NT2/D1 (cell line): ENCODE measurements at regions not wholly inside any gene's neighbourhood (a gene's known extent, or its start where the extent isn't known, plus 50 kb on each side); places are given as distances from the start of the nearest gene placed in this dataset.
A peak's percentile ranks its signal among the peaks of the same experiment; 100 is the strongest.

Experiments used
- DNase-seq: peaks from one replicate; pipeline ENCODE4 v3.0.0-alpha.2; 2011; ENCODE audit warnings: low read depth, low spot score
- H3K27me3 ChIP-seq: 2 replicates; pipeline ENCODE4 v1.6.0; 2011; ENCODE audit warnings: mild to moderate bottlenecking; ENCODE audit not compliant: insufficient read length, insufficient read depth
- H3K36me3 ChIP-seq: 2 replicates; pipeline ENCODE4 v1.6.1; 2011; ENCODE audit warnings: mild to moderate bottlenecking, low read length, mixed read lengths; ENCODE audit not compliant: insufficient read depth, insufficient read length
- H3K4me1 ChIP-seq: 2 replicates; pipeline ENCODE4 v1.5.1; 2011; ENCODE audit not compliant: insufficient read depth, insufficient read length
- H3K4me3 ChIP-seq: 2 replicates; pipeline ENCODE4 v1.5.1; 2011; ENCODE audit warnings: low read depth; ENCODE audit not compliant: insufficient read length
- H3K9ac ChIP-seq: 2 replicates; pipeline ENCODE4 v1.6.0; 2011; ENCODE audit warnings: low read depth; ENCODE audit not compliant: insufficient read length
- H3K9me3 ChIP-seq: 2 replicates; pipeline ENCODE4 v1.5.1; 2011; ENCODE audit warnings: mild to moderate bottlenecking, low read length; ENCODE audit not compliant: insufficient read depth
- SUZ12 ChIP-seq: IDR thresholded peaks from 2 replicates; pipeline ENCODE4 v1.6.1; 2011; ENCODE audit not compliant: insufficient read length, insufficient read depth; ENCODE audit errors: extremely low read depth
- YY1 ChIP-seq: IDR thresholded peaks from 2 replicates; pipeline ENCODE4 v1.6.1; 2011; ENCODE audit not compliant: insufficient read length, insufficient read depth
- ZNF274 ChIP-seq: IDR thresholded peaks from 2 replicates; pipeline ENCODE4 v1.6.1; 2011; ENCODE audit warnings: mild to moderate bottlenecking, low read depth, low read length

DNA sequence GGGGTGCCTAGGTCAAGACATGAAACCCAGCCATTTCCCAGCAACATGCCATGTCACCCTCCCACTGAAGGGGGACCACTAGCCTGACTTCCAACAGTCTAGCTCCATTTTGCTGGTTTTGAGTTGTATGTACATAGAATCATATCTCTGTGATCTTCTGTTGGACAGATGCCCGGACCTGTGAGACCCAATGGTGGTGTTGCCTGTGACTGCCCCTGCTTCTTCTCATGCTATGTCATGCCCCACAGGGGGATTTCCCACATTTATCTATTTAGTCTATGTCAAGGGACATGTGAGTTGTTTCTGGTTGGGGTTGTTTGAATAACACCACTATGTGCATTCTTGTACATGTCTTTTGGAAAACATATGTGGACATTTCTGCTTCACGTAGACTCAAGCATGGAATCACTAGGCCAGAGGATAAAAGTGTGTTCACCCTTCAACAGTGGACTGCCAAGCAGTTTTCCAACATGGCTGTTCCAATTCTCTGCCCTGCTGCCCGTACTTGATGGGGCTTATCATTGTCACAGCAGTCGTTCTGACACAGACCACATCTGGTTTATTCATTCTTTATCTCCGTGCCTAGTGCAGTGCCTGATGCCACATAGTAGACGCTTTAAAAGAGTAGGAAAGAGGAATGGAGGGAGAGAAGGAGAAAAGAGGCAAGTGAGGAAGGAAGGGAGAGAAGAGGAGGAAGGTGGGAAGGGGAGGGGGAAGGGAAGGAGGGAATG lies 114.4 kb downstream of the TPRA1 start:
- no peak for DNase-seq
- Histone ChIP-seq H3K4me3 (no peak overlapping the region), H3K36me3 (no peaks in the 10 kb centered on the region), H3K9ac (no peak overlapping the region), H3K4me1 (peaks cover 7% of the 10 kb centered on the region), H3K9me3 (no peaks in the 10 kb centered on the region), H3K27me3 (no peaks in the 10 kb centered on the region)
- TF ChIP-seq SUZ12 (no peak), ZNF274 (no peak), YY1 (no peak)

DNA sequence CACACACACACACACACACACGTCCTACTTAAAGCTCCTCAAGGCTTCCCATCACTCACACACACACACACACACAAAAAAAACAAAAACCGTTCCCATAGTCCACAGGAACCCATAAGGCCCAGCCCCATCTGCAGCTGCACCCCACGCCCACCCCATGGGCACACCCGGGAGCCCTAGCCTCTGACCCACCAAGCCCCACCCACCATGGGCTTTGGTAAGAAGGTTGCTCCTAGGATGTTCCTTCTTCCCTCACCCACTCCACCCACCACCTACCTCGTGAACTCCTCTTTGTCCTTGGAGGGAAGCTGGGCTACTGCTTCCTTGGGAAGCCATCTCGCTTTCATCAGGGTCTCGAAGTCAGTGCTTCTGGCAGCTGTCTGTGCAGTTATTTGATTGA lies 115.1 kb downstream of the TPRA1 start:
- Histone ChIP-seq H3K27me3 (no peaks in the 10 kb centered on the region), H3K9me3 (no peaks in the 10 kb centered on the region), H3K4me3 (no peak overlapping the region), H3K36me3 (no peaks in the 10 kb centered on the region), H3K4me1 (peaks cover 7% of the 10 kb centered on the region), H3K9ac (no peak overlapping the region)
- no peak for DNase-seq
- no peak for TF ChIP-seq YY1
- TF ChIP-seq ZNF274 = no peak
- TF ChIP-seq SUZ12 = no peak

DNA sequence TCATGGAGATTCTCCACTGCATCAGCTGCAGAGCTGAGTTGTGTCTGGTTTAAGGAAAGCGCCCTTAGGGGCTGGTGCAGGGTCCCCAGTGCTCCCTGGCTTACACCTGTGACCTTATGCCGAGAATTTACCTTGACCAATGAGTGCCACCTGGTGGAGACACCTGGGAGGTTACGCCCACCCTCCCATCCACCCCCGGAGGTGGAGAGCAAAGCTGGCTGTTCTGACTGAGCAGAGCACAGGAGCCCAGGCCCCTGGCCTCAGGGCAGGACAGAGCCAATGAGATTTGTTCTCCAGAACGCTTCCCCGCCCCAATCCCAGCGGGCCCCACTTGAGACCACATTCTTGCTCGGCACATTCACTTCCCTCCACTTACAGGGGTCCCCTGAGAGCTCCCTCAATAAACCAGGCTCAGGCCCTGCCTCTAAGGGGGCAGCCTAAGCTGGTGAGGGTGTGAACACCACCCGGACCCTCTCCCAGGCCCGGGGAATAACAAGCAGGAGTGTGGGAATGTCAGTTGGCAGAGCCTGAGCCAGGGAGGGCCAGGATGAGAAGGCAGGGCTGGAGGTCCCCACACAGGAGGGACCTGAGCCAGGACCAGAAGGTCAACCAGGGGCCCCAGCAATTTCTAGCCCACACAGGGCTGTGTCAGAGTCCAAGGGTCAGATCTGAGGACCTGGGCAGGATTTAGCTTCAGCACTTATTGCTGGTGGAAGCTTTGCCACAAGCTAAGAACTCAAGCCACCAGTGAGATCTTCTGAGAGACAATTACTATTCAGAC lies 117.1 kb downstream of the TPRA1 start:
- no peaks in the 10 kb centered on the region for H3K27me3 ChIP-seq
- no peaks in the 10 kb centered on the region for H3K36me3 ChIP-seq
- peak; percentile 80 for DNase-seq
- H3K4me1 ChIP-seq = peaks cover 5% of the 10 kb centered on the region
- H3K9ac ChIP-seq = peak overlapping the region; percentile 65
- H3K9me3 ChIP-seq = no peaks in the 10 kb centered on the region
- no peak overlapping the region for H3K4me3 ChIP-seq
- TF ChIP-seq ZNF274 (no peak), YY1 (no peak), SUZ12 (no peak)

DNA sequence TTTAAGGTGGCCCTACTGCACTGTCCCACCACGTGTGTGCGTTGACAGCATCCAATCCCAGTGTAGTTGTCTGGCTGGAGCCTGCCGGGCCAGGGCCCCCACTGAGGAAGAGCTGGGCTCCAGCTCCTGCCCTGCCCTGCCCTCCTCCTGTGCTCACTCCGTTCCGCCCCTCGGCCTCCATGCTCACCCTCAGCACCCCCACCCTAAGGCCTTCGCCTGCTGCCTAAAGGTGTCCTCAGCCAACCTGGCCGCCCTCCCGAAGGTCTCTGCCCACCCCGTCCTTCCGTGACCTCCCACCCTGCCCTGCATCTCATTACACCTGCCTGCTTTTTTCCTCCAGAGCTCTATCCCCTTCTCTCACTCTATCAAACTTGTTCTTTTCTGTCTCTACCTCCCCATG lies 118.0 kb downstream of the TPRA1 start:
- no peak for DNase-seq
- no peaks in the 10 kb centered on the region for H3K9me3 ChIP-seq
- H3K36me3 ChIP-seq = no peaks in the 10 kb centered on the region
- H3K27me3 ChIP-seq = no peaks in the 10 kb centered on the region
- H3K4me3 ChIP-seq = no peak overlapping the region
- no peak overlapping the region for H3K9ac ChIP-seq
- peaks cover 5% of the 10 kb centered on the region for H3K4me1 ChIP-seq
- no peak for TF ChIP-seq YY1

DNA sequence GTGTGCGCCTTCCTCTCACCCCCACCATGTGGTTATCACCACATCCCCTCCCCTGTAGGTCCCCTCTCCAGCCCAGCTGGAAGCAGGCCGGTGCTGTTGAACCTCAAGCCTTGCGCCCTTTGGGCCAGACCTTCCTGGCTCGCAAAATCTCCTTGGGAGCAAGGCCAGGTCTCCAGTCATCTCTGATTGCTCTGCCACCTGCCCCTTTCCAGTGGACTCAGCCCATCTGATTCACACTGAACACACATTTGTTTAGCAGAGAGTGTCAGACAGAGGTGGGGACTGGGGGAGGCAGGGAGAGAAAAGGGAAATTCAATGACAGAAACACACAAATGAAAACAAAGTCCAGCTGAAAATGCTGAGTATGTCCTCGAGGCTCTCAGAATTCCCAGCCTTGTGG lies 119.4 kb downstream of the TPRA1 start:
- H3K4me3 ChIP-seq = no peak overlapping the region
- no peak overlapping the region for H3K9ac ChIP-seq
- no peaks in the 10 kb centered on the region for H3K9me3 ChIP-seq
- TF ChIP-seq SUZ12 (no peak), ZNF274 (no peak), YY1 (no peak)
- peaks cover 9% of the 10 kb centered on the region for H3K4me1 ChIP-seq
- no peaks in the 10 kb centered on the region for H3K36me3 ChIP-seq
- no peak for DNase-seq
- no peaks in the 10 kb centered on the region for H3K27me3 ChIP-seq

DNA sequence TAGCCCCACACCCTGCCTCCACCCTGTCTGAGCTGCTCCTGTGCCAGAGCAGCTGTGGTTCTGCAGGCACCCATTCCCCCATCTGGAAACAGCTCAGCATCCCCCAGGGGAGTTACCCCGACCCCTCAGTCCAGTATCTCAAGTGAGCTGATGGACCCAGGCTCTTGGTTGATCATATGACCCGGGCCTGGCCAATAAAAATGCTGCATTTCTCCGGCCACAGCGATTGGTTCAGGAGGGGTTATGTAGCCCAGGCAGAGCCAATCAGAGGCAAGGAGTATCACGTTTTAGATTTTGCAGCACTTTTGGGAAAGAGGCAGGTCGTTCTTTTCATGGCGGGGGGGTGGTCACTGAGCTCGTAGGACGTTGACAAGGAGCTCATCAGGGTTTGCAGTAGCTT lies 120.8 kb downstream of the TPRA1 start:
- H3K27me3 ChIP-seq = no peaks in the 10 kb centered on the region
- no peaks in the 10 kb centered on the region for H3K36me3 ChIP-seq
- H3K4me1 ChIP-seq = peaks cover 9% of the 10 kb centered on the region
- H3K9me3 ChIP-seq = no peaks in the 10 kb centered on the region
- no peak overlapping the region for H3K9ac ChIP-seq
- DNase-seq = no peak
- TF ChIP-seq YY1 (no peak), SUZ12 (no peak), ZNF274 (no peak)
- no peak overlapping the region for H3K4me3 ChIP-seq

DNA sequence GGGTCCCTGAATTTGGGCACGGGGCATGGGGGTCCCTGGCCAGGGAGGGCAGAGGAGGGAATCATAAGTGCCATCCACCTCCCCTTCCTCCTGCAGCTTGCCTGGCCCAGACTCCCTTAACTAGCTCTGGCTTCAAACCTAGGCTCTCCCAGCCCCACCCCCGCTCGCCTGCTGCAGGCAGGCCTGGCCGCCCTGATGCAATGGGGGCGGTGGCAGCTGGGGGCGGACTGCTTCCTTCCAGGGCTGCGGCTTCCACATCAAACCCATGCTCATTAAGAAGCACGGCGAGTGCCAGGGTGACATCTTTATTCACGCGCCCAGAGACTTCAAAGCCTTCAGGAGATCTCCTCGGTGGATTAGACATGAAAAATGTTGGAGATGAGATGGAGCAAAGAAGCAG lies 123.1 kb downstream of the TPRA1 start:
- H3K27me3 ChIP-seq = no peaks in the 10 kb centered on the region
- H3K9ac ChIP-seq = no peak overlapping the region
- no peak for DNase-seq
- no peaks in the 10 kb centered on the region for H3K36me3 ChIP-seq
- TF ChIP-seq ZNF274 (no peak), YY1 (no peak), SUZ12 (no peak)
- peaks cover 4% of the 10 kb centered on the region for H3K4me1 ChIP-seq
- H3K4me3 ChIP-seq = no peak overlapping the region
- H3K9me3 ChIP-seq = no peaks in the 10 kb centered on the region
